Hepatocyte (in vitro differentiated cells): ENCODE measurements at regions not wholly inside any gene's neighbourhood (a gene's known extent, or its start where the extent isn't known, plus 50 kb on each side); places are given as distances from the start of the nearest gene placed in this dataset.
"Not testable (repeated sequence)": the region's sequence is repeated elsewhere in the genome, so short reads cannot be mapped to it uniquely, and the experiment has no call there.

Experiments used
- DNase-seq: peaks from one replicate; pipeline ENCODE4 v3.0.0-alpha.2; 2016; ENCODE audit warnings: low spot score
- H2AFZ ChIP-seq: fragments of 200-600 bp; sonication (generic); 2 replicates; pipeline ENCODE4 v1.6.0; 2016; ENCODE audit warnings: antibody characterized with exemption, mild to moderate bottlenecking
- H3K27ac ChIP-seq: fragments of 200-600 bp; sonication (generic); 2 replicates; pipeline ENCODE4 v1.5.1; 2016; ENCODE audit warnings: mild to moderate bottlenecking
- H3K27me3 ChIP-seq: fragments of 200-600 bp; sonication (generic); 2 replicates; pipeline ENCODE4 v1.6.1; 2016
- H3K36me3 ChIP-seq: fragments of 200-600 bp; sonication (generic); replicated peaks from 2 replicates; pipeline ENCODE4 v1.5.1; 2016; ENCODE audit warnings: low read depth; ENCODE audit not compliant: insufficient read depth
- H3K4me1 ChIP-seq: fragments of 200-600 bp; sonication (generic); 2 replicates; pipeline ENCODE4 v1.5.1; 2016; ENCODE audit warnings: mild to moderate bottlenecking, moderate library complexity; ENCODE audit not compliant: insufficient read depth
- H3K4me2 ChIP-seq: fragments of 200-600 bp; sonication (generic); 2 replicates; pipeline ENCODE4 v1.6.0; 2016
- H3K4me3 ChIP-seq: fragments of 200-600 bp; sonication (generic); 2 replicates; pipeline ENCODE4 v1.5.1; 2016; ENCODE audit warnings: mild to moderate bottlenecking
- H3K79me2 ChIP-seq: fragments of 200-600 bp; sonication (generic); 2 replicates; pipeline ENCODE4 v1.6.0; 2017; ENCODE audit warnings: mild to moderate bottlenecking
- H3K9me2 ChIP-seq: fragments of 200-600 bp; sonication (generic); replicated peaks from 2 replicates; pipeline ENCODE4 v1.6.0; 2017; ENCODE audit warnings: mild to moderate bottlenecking; ENCODE audit not compliant: insufficient read depth
- H3K9me3 ChIP-seq: fragments of 200-600 bp; sonication (generic); 2 replicates; pipeline ENCODE4 v1.5.1; 2016; ENCODE audit warnings: low read depth, mild to moderate bottlenecking
- H4K20me1 ChIP-seq: fragments of 200-600 bp; sonication (generic); 2 replicates; pipeline ENCODE4 v1.6.0; 2016; ENCODE audit warnings: mild to moderate bottlenecking; ENCODE audit not compliant: insufficient read depth, poor library complexity, severe bottlenecking
- EZH2 ChIP-seq: fragments of 200-600 bp; sonication (generic); IDR thresholded peaks from 2 replicates; pipeline ENCODE4 v1.6.1; 2016; ENCODE audit warnings: antibody characterized with exemption, mild to moderate bottlenecking, borderline replicate concordance
- EZH2phosphoT487 ChIP-seq: fragments of 200-600 bp; sonication (generic); IDR thresholded peaks from one replicate; pipeline ENCODE4 v1.6.1; 2018; ENCODE audit warnings: antibody characterized with exemption, mild to moderate bottlenecking, low read depth, moderate library complexity; ENCODE audit not compliant: unreplicated experiment, severe bottlenecking
- WGBS: methylation state at CpG from one replicate; pipeline ENCODE4 v1.1.6; 2016; ENCODE audit warnings: low lambda C conversion rate; ENCODE audit errors: missing lambda C conversion rate; 5-methylcytosine and 5-hydroxymethylcytosine counted together
- TF ChIP-seq, protein P1 (sequence below): fragments of 200-600 bp; sonication (generic); IDR thresholded peaks from 2 replicates; pipeline ENCODE4 v1.5.1; 2016; ENCODE audit warnings: antibody characterized with exemption, mild to moderate bottlenecking; ENCODE audit not compliant: poor library complexity

DNA sequence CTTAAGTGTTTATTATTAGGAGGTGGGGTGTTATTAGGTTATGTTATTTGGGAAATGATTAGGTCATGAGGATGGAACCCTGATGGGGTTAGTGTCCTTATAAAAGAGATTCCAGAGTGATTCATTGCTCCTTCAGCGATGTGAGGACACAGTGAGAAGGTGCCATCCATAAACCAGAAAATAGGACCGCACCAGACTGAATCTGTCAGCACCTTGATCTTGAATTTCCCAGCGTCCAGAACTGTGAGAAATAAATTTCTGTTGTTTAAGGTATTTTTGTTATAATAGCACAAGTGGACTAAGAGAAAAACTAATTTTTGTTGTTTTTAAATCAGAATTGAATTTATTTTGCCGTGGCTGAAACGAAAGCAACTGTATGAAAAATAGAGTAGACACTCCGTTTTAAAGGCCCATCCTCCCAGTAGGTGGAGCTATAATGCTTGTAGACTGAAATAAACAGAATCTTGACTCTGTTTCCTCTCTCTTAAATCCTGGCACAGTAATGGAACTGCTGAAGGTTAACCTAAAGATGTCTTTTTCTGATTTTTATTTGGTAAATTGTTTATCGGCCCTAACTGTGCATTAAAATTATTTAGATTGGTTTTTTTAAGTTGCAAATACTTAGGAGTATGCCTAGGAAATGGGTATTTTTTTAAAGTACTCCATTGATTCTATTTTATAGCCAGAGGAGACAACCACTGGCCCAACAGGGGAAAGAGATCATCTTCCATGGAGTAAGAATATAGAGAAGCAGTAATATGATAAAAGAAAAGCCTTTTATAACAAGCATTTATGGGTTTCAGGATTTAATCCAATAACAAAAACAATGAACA is 133.2 kb upstream of the ADAMTS3 start:
- Histone ChIP-seq H3K9me2 (no peaks in the 10 kb centered on the region), H3K27me3 (no peaks in the 10 kb centered on the region), H3K27ac (no peak overlapping the region), H3K36me3 (no peaks in the 10 kb centered on the region), H3K79me2 (no peaks in the 10 kb centered on the region), H3K4me3 (peak overlapping the region; percentile 19), H3K4me1 (no peaks in the 10 kb centered on the region), H3K9me3 (no peaks in the 10 kb centered on the region), H2AFZ (peak overlapping the region; percentile 27), H4K20me1 (no peaks in the 10 kb centered on the region), H3K4me2 (peak overlapping the region; percentile 65)
- 24% methylated on average over 7 of the region's 7 CpGs for WGBS
- TF ChIP-seq, protein P1, sequence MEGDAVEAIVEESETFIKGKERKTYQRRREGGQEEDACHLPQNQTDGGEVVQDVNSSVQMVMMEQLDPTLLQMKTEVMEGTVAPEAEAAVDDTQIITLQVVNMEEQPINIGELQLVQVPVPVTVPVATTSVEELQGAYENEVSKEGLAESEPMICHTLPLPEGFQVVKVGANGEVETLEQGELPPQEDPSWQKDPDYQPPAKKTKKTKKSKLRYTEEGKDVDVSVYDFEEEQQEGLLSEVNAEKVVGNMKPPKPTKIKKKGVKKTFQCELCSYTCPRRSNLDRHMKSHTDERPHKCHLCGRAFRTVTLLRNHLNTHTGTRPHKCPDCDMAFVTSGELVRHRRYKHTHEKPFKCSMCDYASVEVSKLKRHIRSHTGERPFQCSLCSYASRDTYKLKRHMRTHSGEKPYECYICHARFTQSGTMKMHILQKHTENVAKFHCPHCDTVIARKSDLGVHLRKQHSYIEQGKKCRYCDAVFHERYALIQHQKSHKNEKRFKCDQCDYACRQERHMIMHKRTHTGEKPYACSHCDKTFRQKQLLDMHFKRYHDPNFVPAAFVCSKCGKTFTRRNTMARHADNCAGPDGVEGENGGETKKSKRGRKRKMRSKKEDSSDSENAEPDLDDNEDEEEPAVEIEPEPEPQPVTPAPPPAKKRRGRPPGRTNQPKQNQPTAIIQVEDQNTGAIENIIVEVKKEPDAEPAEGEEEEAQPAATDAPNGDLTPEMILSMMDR: peak; percentile 74
- TF ChIP-seq EZH2 (no peak), EZH2phosphoT487 (no peak)
- peak; percentile 79 for DNase-seq

DNA sequence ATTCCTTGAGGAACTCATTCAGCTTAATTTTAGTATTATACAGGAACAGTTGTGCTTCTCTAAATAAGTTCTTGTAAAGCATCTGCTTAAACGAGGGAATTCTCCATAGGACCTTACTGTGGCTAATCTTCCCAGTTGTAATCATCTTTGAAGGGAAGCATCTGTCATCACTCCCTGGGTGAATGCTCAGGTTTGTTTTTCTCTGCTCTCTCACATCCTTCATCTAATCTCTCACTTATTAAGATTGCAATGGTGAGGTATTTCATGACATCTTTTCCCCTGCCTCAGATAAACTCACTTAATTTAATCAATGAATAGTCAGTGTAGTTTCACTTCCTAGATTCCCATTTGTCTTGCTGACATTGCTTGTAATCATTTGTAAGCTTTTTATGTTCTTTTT is 121.8 kb upstream of the ADAMTS3 start:
- Histone ChIP-seq H4K20me1 (no peaks in the 10 kb centered on the region), H3K9me2 (no peaks in the 10 kb centered on the region), H3K4me3 (no peak overlapping the region), H3K4me2 (no peak overlapping the region), H3K27ac (no peak overlapping the region), H3K36me3 (no peaks in the 10 kb centered on the region), H3K79me2 (no peaks in the 10 kb centered on the region), H3K9me3 (no peaks in the 10 kb centered on the region), H3K4me1 (no peaks in the 10 kb centered on the region), H3K27me3 (no peaks in the 10 kb centered on the region), H2AFZ (no peak overlapping the region)
- WGBS: 16% methylated on average over 1 of the region's 1 CpG
- TF ChIP-seq EZH2: no peak
- DNase-seq: no peak

DNA sequence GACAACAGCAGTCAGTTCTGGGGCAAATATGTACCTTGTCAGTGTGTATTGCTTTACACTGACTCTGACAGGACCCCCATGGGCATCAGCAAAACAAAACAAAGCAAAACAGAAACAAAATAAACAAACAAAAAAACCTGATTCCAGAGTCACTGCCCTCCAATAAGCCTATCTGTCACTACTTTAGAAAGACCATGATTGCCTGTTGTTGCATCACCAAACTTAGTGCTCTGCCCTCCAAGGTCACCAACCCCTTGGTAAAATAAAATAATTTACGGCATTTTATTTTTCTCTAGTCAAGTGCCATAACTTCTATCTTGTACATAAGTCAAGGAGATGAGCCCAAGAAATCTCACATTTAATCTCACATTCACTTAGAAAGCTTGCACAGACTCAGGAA is 120.9 kb upstream of the ADAMTS3 start:
- no peaks in the 10 kb centered on the region for H4K20me1 ChIP-seq
- H3K4me2 ChIP-seq: no peak overlapping the region
- H3K27ac ChIP-seq: no peak overlapping the region
- H3K4me1 ChIP-seq: no peaks in the 10 kb centered on the region
- H3K4me3 ChIP-seq: no peak overlapping the region
- H3K9me3 ChIP-seq: no peaks in the 10 kb centered on the region
- H3K9me2 ChIP-seq: no peaks in the 10 kb centered on the region
- 78% methylated on average over 1 of the region's 1 CpG for WGBS
- TF ChIP-seq EZH2phosphoT487: no peak
- TF ChIP-seq EZH2: no peak
- TF ChIP-seq, protein P1: no peak
- H2AFZ ChIP-seq: no peak overlapping the region
- no peaks in the 10 kb centered on the region for H3K79me2 ChIP-seq
- no peaks in the 10 kb centered on the region for H3K27me3 ChIP-seq
- DNase-seq: no peak
- no peaks in the 10 kb centered on the region for H3K36me3 ChIP-seq

DNA sequence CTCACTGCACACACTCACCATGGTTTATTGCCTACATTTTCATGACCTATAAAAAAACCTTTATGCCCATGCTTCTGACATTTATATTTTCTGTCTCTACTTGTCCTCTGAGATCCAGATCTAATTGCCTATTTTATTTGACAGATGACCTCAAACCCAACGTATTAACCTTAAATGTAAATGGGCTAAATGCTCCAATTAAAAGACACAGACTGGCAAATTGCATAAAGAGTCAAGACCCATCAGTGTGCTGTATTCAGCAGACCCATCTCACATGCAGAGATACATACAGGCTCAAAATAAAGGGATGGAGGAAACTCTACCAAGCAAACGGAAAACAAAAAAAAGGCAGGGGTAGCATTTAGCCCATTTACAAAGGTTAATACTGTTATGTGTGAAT is 117.4 kb upstream of the ADAMTS3 start:
- H3K36me3 ChIP-seq, H3K27ac ChIP-seq, H3K4me3 ChIP-seq, H3K4me2 ChIP-seq, H3K9me3 ChIP-seq, H3K9me2 ChIP-seq, H3K4me1 ChIP-seq, H4K20me1 ChIP-seq, H2AFZ ChIP-seq, H3K79me2 ChIP-seq, DNase-seq, H3K27me3 ChIP-seq: not testable (repeated sequence)
- WGBS: 82% methylated on average over 2 of the region's 2 CpGs
